CD4-positive, alpha-beta T cell (primary cell): ENCODE measurements at regions not wholly inside any gene's neighbourhood (a gene's known extent, or its start where the extent isn't known, plus 50 kb on each side); places are given as distances from the start of the nearest gene placed in this dataset.

Source experiments
- ATAC-seq: fragments of 200-7000 bp; cut with Tn5 transposase; one replicate; pipeline ENCODE4 v1.10.0; 2022; ENCODE audit warnings: mild to moderate bottlenecking; ENCODE audit not compliant: poor library complexity
- CTCF ChIA-PET: fragments of 350-600 bp; sonication (Branson Sonifier 250); formaldehyde crosslinking; loops from one replicate; lab custom pipeline; 2021; ENCODE audit warnings: antibody characterized with exemption, inconsistent platforms; lab: Charles Lee
- POLR2A ChIA-PET: fragments of 350-600 bp; sonication (Branson Sonifier 250); formaldehyde crosslinking; loops from one replicate; lab custom pipeline; 2021; ENCODE audit warnings: antibody characterized with exemption, inconsistent platforms; lab: Charles Lee
- DNase-seq, 14 experiments: peaks; one replicate each; pipeline ENCODE4 v3.0.0-alpha.2; 2013 to 2020; ENCODE audit warnings: mixed read lengths in 2 of 14
- H3K27ac ChIP-seq, 2 donors: one replicate each; pipeline versions ENCODE4 v1.5.1 to v1.7.0; 2013; ENCODE audit warnings: low read length in 2 of 2, low read depth in 1 of 2, mild to moderate bottlenecking in 1 of 2
- H3K27me3 ChIP-seq, 2 experiments: 1 replicate in 1 of 2; 2 replicates in 1 of 2; pipeline versions ENCODE4 v1.6.1 to v1.7.0; 2013; ENCODE audit warnings: low read length in 2 of 2, control low read depth in 1 of 2, mild to moderate bottlenecking in 1 of 2, moderate library complexity in 1 of 2; ENCODE audit not compliant: insufficient read depth in 2 of 2, control insufficient read depth in 1 of 2
- H3K36me3 ChIP-seq: one replicate; pipeline ENCODE4 v1.6.1; 2013; ENCODE audit warnings: low read length, control low read depth; ENCODE audit not compliant: insufficient read depth
- H3K4me1 ChIP-seq: one replicate; pipeline ENCODE4 v1.6.1; 2013; ENCODE audit warnings: low read length, control low read depth; ENCODE audit not compliant: insufficient read depth
- H3K4me3 ChIP-seq: one replicate; pipeline ENCODE4 v1.5.1; 2013; ENCODE audit warnings: mild to moderate bottlenecking, low read length, moderate library complexity
- H3K9me3 ChIP-seq, 2 experiments: 1 replicate in 1 of 2; 2 replicates in 1 of 2; pipeline versions ENCODE4 v1.6.1 to v1.7.0; 2013; ENCODE audit warnings: low read length in 2 of 2, mild to moderate bottlenecking in 2 of 2, control low read depth in 1 of 2, moderate library complexity in 1 of 2; ENCODE audit not compliant: control insufficient read depth in 1 of 2, insufficient read depth in 1 of 2
- H3K27ac Mint-ChIP-seq: one replicate; pipeline ENCODE4 v1.8.0; 2020; ENCODE audit warnings: mixed read lengths
- H3K27me3 Mint-ChIP-seq: one replicate; pipeline ENCODE4 v1.8.0; 2021; ENCODE audit warnings: mixed read lengths
- H3K36me3 Mint-ChIP-seq: one replicate; pipeline ENCODE4 v1.8.0; 2021; ENCODE audit warnings: low read depth, mixed read lengths
- H3K4me1 Mint-ChIP-seq: one replicate; pipeline ENCODE4 v1.8.0; 2021; ENCODE audit warnings: low read depth, mixed read lengths
- H3K4me3 Mint-ChIP-seq: one replicate; pipeline ENCODE4 v1.8.0; 2020; ENCODE audit warnings: mild to moderate bottlenecking, mixed read lengths
- H3K9me3 Mint-ChIP-seq: one replicate; pipeline ENCODE4 v1.8.0; 2020; ENCODE audit warnings: mixed read lengths
- intact Hi-C, 2 experiments: fragments of 100-400 bp; cut with DNase I in 1 of 2; cut with micrococcal nuclease in 1 of 2; formaldehyde crosslinking; loops; one replicate each; pipeline versions ENCODE4 v1.15.1 to v1.9.0; 2023 to 2025; cut with DNase I, micrococcal nuclease
- TF ChIP-seq, protein P1 (sequence below): fragments of 200-600 bp; IDR thresholded peaks from one replicate; pipeline ENCODE4 v1.8.0; 2022; ENCODE audit warnings: antibody characterized with exemption, mild to moderate bottlenecking

DNA sequence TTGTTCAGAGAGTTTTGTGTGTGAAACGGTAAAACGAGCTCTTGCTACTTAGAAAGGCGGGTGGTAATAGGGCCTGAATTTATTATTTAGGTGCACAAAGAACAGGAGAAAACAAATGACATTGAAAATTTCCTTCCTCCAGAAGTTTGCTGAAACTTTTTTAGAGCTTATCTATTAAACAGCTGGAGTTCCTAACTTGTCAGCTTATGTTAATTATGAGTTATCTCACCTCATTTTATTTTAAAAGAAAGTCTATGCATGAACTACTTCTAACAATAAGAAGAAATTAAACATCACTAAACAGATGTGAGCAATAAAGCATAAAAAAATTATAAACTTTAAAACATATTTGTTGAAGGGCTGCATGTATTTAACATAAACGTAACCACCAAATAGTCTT lies 373.9 kb upstream of the ANO3 start:
- ChIA-PET POLR2A (no interaction called here), CTCF (no interaction called here)
- ATAC-seq (no peak), DNase-seq (no peak)
- no peak overlapping the region for H3K4me3 Mint-ChIP-seq
- TF ChIP-seq, protein P1, sequence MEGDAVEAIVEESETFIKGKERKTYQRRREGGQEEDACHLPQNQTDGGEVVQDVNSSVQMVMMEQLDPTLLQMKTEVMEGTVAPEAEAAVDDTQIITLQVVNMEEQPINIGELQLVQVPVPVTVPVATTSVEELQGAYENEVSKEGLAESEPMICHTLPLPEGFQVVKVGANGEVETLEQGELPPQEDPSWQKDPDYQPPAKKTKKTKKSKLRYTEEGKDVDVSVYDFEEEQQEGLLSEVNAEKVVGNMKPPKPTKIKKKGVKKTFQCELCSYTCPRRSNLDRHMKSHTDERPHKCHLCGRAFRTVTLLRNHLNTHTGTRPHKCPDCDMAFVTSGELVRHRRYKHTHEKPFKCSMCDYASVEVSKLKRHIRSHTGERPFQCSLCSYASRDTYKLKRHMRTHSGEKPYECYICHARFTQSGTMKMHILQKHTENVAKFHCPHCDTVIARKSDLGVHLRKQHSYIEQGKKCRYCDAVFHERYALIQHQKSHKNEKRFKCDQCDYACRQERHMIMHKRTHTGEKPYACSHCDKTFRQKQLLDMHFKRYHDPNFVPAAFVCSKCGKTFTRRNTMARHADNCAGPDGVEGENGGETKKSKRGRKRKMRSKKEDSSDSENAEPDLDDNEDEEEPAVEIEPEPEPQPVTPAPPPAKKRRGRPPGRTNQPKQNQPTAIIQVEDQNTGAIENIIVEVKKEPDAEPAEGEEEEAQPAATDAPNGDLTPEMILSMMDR = no peak
- H3K27me3 ChIP-seq = no peaks in the 10 kb centered on the region
- H3K9me3 Mint-ChIP-seq = peaks cover 8% of the 10 kb centered on the region
- H3K27ac Mint-ChIP-seq = no peak overlapping the region
- intact Hi-C loops = no loop called here
- no peaks in the 10 kb centered on the region for H3K4me1 Mint-ChIP-seq
- H3K4me1 ChIP-seq = no peaks in the 10 kb centered on the region
- no peaks in the 10 kb centered on the region for H3K27me3 Mint-ChIP-seq
- no peaks in the 10 kb centered on the region for H3K36me3 Mint-ChIP-seq
- no peak overlapping the region for H3K27ac ChIP-seq
- no peaks in the 10 kb centered on the region for H3K36me3 ChIP-seq
- no peaks in the 10 kb centered on the region for H3K9me3 ChIP-seq
- H3K4me3 ChIP-seq = no peak overlapping the region

DNA sequence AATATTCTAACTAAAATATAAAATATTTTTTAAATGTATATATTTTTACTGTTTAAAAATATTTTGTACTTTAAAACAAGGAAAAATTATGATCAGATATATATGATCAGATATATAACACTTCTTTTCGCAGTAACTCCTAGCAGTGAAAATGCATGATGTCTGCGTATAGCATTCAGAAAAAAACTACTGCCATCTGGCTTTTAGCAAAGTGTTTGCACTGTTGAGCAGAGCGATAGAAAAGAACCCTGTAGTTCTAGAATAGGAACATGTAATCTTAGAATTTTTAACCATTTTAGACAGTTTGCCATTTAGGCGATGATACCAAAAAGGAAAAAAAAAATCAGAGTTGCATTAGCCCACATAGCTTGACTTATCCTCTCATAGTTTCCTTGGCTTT lies 370.4 kb upstream of the ANO3 start:
- no peak overlapping the region for H3K4me3 Mint-ChIP-seq
- H3K27ac Mint-ChIP-seq = no peak overlapping the region
- no peaks in the 10 kb centered on the region for H3K36me3 Mint-ChIP-seq
- DNase-seq = no peak
- TF ChIP-seq, protein P1 = no peak
- H3K27me3 ChIP-seq = no peaks in the 10 kb centered on the region
- peaks cover 12% of the 10 kb centered on the region for H3K9me3 Mint-ChIP-seq
- peaks cover 0 to 9% of the 10 kb centered on the region in 2 experiments for H3K9me3 ChIP-seq
- no peaks in the 10 kb centered on the region for H3K27me3 Mint-ChIP-seq
- ATAC-seq = no peak
- H3K36me3 ChIP-seq = no peaks in the 10 kb centered on the region
- no peak overlapping the region for H3K27ac ChIP-seq
- no peak overlapping the region for H3K4me3 ChIP-seq
- intact Hi-C loops = no loop called here
- H3K4me1 Mint-ChIP-seq = no peaks in the 10 kb centered on the region
- ChIA-PET POLR2A (no interaction called here), CTCF (no interaction called here)
- H3K4me1 ChIP-seq = no peaks in the 10 kb centered on the region

DNA sequence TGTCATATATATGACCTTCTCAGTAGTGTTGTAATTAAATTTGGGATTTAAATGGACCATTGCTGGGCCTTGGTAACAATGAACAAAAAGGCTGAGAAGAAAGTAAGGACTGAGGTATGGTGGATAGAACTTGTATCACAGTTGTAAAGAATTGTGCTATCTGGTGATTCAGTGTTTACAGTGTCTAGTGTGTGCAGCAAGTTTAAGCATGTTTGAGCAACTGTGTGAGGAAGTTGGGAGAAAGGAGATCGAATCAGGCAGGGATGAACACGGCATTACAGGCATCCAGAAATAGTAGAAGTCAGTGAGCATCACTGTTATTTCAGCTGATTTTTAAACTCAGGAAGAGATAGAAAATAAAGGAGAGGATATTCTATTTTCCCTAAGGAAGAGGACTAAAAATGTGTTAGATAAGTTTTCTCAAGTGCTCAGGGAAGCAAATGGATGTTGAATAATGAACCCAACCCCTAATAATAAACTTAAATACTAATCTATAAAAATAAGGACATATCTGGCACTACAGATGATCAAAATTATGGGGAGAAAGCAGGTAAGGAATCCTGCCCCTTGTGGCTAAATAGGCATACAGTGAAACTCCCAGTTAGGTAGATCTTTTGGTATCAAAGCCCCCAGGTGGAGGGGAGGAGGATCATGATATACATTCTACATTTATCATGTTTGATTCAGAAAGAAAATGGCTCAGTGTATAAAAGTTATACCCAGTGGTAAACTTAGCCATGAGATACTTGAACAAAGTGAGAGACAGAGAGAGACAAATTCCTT lies 361.0 kb upstream of the ANO3 start:
- intact Hi-C loops = no loop called here
- POLR2A ChIA-PET = no interaction called here
- H3K4me1 Mint-ChIP-seq = no peaks in the 10 kb centered on the region

More for the DNA sequence above, 361.0 kb upstream of the ANO3 start:
- Mint-ChIP-seq H3K36me3 (no peaks in the 10 kb centered on the region), H3K27me3 (no peaks in the 10 kb centered on the region), H3K4me3 (no peak overlapping the region), H3K9me3 (peaks cover 12% of the 10 kb centered on the region), H3K27ac (no peak overlapping the region)
- DNase-seq (no peak), ATAC-seq (no peak)
- no peaks in the 10 kb centered on the region for H3K4me1 ChIP-seq
- H3K9me3 ChIP-seq = peaks cover 0 to 6% of the 10 kb centered on the region in 2 experiments
- H3K4me3 ChIP-seq = no peak overlapping the region
- no peak overlapping the region for H3K27ac ChIP-seq
- CTCF ChIA-PET = no interaction called here
- TF ChIP-seq, protein P1 = no peak
- no peaks in the 10 kb centered on the region for H3K36me3 ChIP-seq
- no peaks in the 10 kb centered on the region for H3K27me3 ChIP-seq
